ENCODE measurements at regions not wholly inside any gene's neighbourhood (a gene's known extent, or its start where the extent isn't known, plus 50 kb on each side); places are given as distances from the start of the nearest gene placed in this dataset.

GRCh38 chr4:27515140-27515539 is 654.5 kb downstream of the STIM2 start:
- no peak for DNase-seq (ENCODE audit: low read depth)
- TF ChIP-seq CTCF (IDR thresholded peaks at IDR 0.05; ENCODE audit: insufficient read depth, low read length) = no peak
- H3K4me3 ChIP-seq (ENCODE audit: low read depth, low read length) = no peak overlapping the region

- DNase-seq (ENCODE audit: low read depth) = no peak
- TF ChIP-seq CTCF (IDR thresholded peaks at IDR 0.05; ENCODE audit: insufficient read depth, low read length) = no peak
- H3K4me3 ChIP-seq (ENCODE audit: low read depth, low read length) = no peak overlapping the region
Measured at GRCh38 chr4:27518876-27519275, 658.2 kb downstream of the STIM2 start.

DNA sequence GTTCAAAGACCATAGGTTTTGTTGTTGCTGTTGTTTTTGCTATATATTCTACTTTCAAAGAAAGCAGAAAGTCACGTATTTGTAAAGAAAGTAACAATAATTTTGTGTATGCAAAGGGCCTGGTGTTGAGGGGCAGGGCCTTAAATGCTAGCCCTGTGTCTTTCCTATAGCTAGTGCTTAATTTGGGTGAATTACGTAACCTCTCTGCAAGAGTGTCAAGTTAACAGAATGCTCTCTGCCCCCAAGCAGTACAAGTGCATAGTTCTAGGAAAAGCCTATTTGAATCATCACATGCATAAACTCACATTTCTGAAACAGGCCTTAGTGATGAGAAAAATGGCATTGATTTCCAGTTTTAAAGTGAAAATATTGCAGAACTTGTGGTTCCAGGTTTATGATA is 663.6 kb downstream of the STIM2 start:
- DNase-seq (ENCODE audit: low read depth) = no peak
- no peak for TF ChIP-seq CTCF (IDR thresholded peaks at IDR 0.05; ENCODE audit: insufficient read depth, low read length)
- no peak overlapping the region for H3K4me3 ChIP-seq (ENCODE audit: low read depth, low read length)

GRCh38 chr4:27534488-27534887 is 673.8 kb downstream of the STIM2 start:
- DNase-seq (ENCODE audit: low read depth) = no peak
- no peak for TF ChIP-seq CTCF (IDR thresholded peaks at IDR 0.05; ENCODE audit: insufficient read depth, low read length)

GRCh38 chr4:27568236-27568951 is 707.8 kb downstream of the STIM2 start:
- no peak overlapping the region for H3K4me3 ChIP-seq (ENCODE audit: low read depth, low read length)
- DNase-seq (ENCODE audit: low read depth) = no peak
- TF ChIP-seq CTCF (IDR thresholded peaks at IDR 0.05; ENCODE audit: insufficient read depth, low read length) = no peak

More at GRCh38 chr4:27534488-27534887, 673.8 kb downstream of the STIM2 start:
- H3K4me3 ChIP-seq (ENCODE audit: low read depth, low read length) = no peak overlapping the region

- no peak overlapping the region for H3K4me3 ChIP-seq (ENCODE audit: low read depth, low read length)
- no peak for DNase-seq (ENCODE audit: low read depth)
- no peak for TF ChIP-seq CTCF (IDR thresholded peaks at IDR 0.05; ENCODE audit: insufficient read depth, low read length)
Measured at GRCh38 chr4:27568952-27569319, 708.3 kb downstream of the STIM2 start.

DNA sequence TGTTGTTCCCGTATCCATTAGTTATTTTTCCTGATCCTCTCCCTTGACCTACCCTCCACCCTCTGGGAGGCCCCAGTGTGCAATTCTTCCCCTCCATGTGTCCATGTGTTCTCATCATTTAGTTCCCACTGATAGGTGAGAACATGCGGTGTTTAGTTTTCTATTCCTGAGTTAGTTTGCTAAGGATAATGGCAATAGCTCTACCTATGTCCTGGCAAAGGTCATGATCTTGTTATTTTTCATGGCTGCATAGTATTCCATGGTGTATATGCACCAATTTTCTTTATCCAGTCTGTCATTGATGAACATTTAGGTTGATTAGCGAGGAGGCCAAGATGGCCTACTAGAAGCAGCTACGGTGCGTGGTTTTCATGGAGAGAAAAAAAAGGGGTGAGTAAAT is 714.1 kb downstream of the STIM2 start:
- DNase-seq (ENCODE audit: low read depth) = no peak
- TF ChIP-seq CTCF (IDR thresholded peaks at IDR 0.05; ENCODE audit: insufficient read depth, low read length) = no peak
- H3K4me3 ChIP-seq (ENCODE audit: low read depth, low read length) = no peak overlapping the region

Measured in fibroblast of the aortic adventitia (primary cell).